Left ventricle myocardium superior (tissue), 1 donor: ENCODE measurements at regions not wholly inside any gene's neighbourhood (a gene's known extent, or its start where the extent isn't known, plus 50 kb on each side); places are given as distances from the start of the nearest gene placed in this dataset.
"Not testable (repeated sequence)": the region's sequence is repeated elsewhere in the genome, so short reads cannot be mapped to it uniquely, and the experiment has no call there.

Source experiments
- ATAC-seq: fragments of 200-7000 bp; cut with Tn5 transposase; one replicate; pipeline ENCODE4 v1.9.1; 2020; ENCODE audit warnings: mild to moderate bottlenecking, moderate library complexity
- DNase-seq: peaks from one replicate; pipeline ENCODE4 v3.0.0-alpha.2; 2020
- intact Hi-C: fragments of 100-400 bp; cut with micrococcal nuclease; formaldehyde crosslinking; loops from one replicate; pipeline ENCODE4 v1.11.0; 2022
- donor health status: DM: no; HTN: yes; CAD: no; lungs with severe emphysema.

GRCh38 chr4:78689700-78690323, 86.3 kb upstream of the BMP2K start:
- DNase-seq (no peak), ATAC-seq (no peak)
- intact Hi-C loops, result no loop called here

- intact Hi-C loops, result no loop called here
- peak; percentile 27 for ATAC-seq
- DNase-seq, result no peak
Measured at GRCh38 chr4:78691334-78691754, 84.8 kb upstream of the BMP2K start.

- intact Hi-C loops, result no loop called here
- DNase-seq (no peak), ATAC-seq (peak; percentile 93)
Measured at GRCh38 chr4:78691971-78692821, 84.0 kb upstream of the BMP2K start.

- ATAC-seq, result peak; percentile 71
- no peak for DNase-seq
- intact Hi-C loops, result no loop called here
Measured at GRCh38 chr4:78692822-78693170, 83.4 kb upstream of the BMP2K start.

GRCh38 chr4:78693777-78694456, 82.2 kb upstream of the BMP2K start:
- intact Hi-C loops, result no loop called here
- DNase-seq (no peak), ATAC-seq (peak; percentile 31)

- no peak for DNase-seq
- intact Hi-C loops, result no loop called here
Measured at GRCh38 chr4:78694457-78694787, 81.7 kb upstream of the BMP2K start.

GRCh38 chr4:78695910-78696309, 80.2 kb upstream of the BMP2K start:
- DNase-seq (no peak), ATAC-seq (no peak)
- intact Hi-C loops, result no loop called here

More at GRCh38 chr4:78694457-78694787, 81.7 kb upstream of the BMP2K start:
- no peak for ATAC-seq

GRCh38 chr4:78703079-78703478, 73.1 kb upstream of the BMP2K start:
- DNase-seq (no peak), ATAC-seq (no peak)
- intact Hi-C loops, result no loop called here

GRCh38 chr4:78704317-78704716, 71.8 kb upstream of the BMP2K start:
- ATAC-seq, result no peak
- DNase-seq, result no peak
- intact Hi-C loops, result no loop called here

GRCh38 chr4:78704981-78705683, 71.0 kb upstream of the BMP2K start:
- intact Hi-C loops, result no loop called here
- peak; percentile 67 for ATAC-seq

GRCh38 chr4:78706302-78706701, 69.8 kb upstream of the BMP2K start:
- DNase-seq, result no peak
- intact Hi-C loops, result no loop called here
- ATAC-seq, result no peak

More at GRCh38 chr4:78704981-78705683, 71.0 kb upstream of the BMP2K start:
- DNase-seq, result no peak

GRCh38 chr4:78707268-78707667, 68.9 kb upstream of the BMP2K start:
- DNase-seq (no peak), ATAC-seq (no peak)
- intact Hi-C loops, result no loop called here

- DNase-seq (no peak), ATAC-seq (no peak)
- intact Hi-C loops, result no loop called here
Measured at GRCh38 chr4:78707793-78708192, 68.4 kb upstream of the BMP2K start.

GRCh38 chr4:78710536-78710935, 65.6 kb upstream of the BMP2K start:
- intact Hi-C loops, result no loop called here
- DNase-seq (no peak), ATAC-seq (no peak)

- intact Hi-C loops, result no loop called here
- ATAC-seq (no peak), DNase-seq (no peak)
Measured at GRCh38 chr4:78711676-78712075, 64.5 kb upstream of the BMP2K start.

GRCh38 chr4:78714598-78714997, 61.6 kb upstream of the BMP2K start:
- not testable (repeated sequence) for DNase-seq

GRCh38 chr4:78715372-78715771, 60.8 kb upstream of the BMP2K start:
- ATAC-seq, intact Hi-C loops, DNase-seq: not testable (repeated sequence)

More at GRCh38 chr4:78714598-78714997, 61.6 kb upstream of the BMP2K start:
- ATAC-seq, intact Hi-C loops: not testable (repeated sequence)

GRCh38 chr4:78717712-78718111, 58.4 kb upstream of the BMP2K start:
- intact Hi-C loops, ATAC-seq, DNase-seq: not testable (repeated sequence)

- no peak for ATAC-seq
- DNase-seq, result no peak
- intact Hi-C loops, result no loop called here
Measured at GRCh38 chr4:78720204-78720603, 55.9 kb upstream of the BMP2K start.
